ENCODE measurements at regions not wholly inside any gene's neighbourhood (a gene's known extent, or its start where the extent isn't known, plus 50 kb on each side); places are given as distances from the start of the nearest gene placed in this dataset.

- H3K27ac ChIP-seq = no peak overlapping the region
- TF ChIP-seq ZFX (IDR thresholded peaks at IDR 0.05; ENCODE audit: borderline replicate concordance) = no peak
These were observed 872.9 kb upstream of the GJE1 start for GRCh38 chr6:141259807-141260206.

- TF ChIP-seq CTCF (IDR thresholded peaks at IDR 0.05) (no peak), ZFX (IDR thresholded peaks at IDR 0.05; ENCODE audit: borderline replicate concordance) (no peak)
- no peak overlapping the region for H3K27ac ChIP-seq
These were observed 873.6 kb upstream of the GJE1 start for GRCh38 chr6:141259091-141259490.

- no peak overlapping the region for H3K27ac ChIP-seq
- TF ChIP-seq CTCF (IDR thresholded peaks at IDR 0.05) = no peak
- TF ChIP-seq ZFX (IDR thresholded peaks at IDR 0.05; ENCODE audit: borderline replicate concordance) = no peak
These were observed 874.2 kb upstream of the GJE1 start for GRCh38 chr6:141258516-141258915.

- no peak overlapping the region for H3K27ac ChIP-seq
- TF ChIP-seq ZFX (IDR thresholded peaks at IDR 0.05; ENCODE audit: borderline replicate concordance) (no peak), CTCF (IDR thresholded peaks at IDR 0.05) (no peak)
These were observed 878.4 kb upstream of the GJE1 start for GRCh38 chr6:141254336-141254735.

- no peak overlapping the region for H3K27ac ChIP-seq
- no peak for TF ChIP-seq ZFX (IDR thresholded peaks at IDR 0.05; ENCODE audit: borderline replicate concordance)
- TF ChIP-seq CTCF (IDR thresholded peaks at IDR 0.05) = no peak
These were observed 879.7 kb upstream of the GJE1 start for GRCh38 chr6:141252828-141253608.

- H3K27ac ChIP-seq = no peak overlapping the region
- no peak for TF ChIP-seq CTCF (IDR thresholded peaks at IDR 0.05)
- TF ChIP-seq ZFX (IDR thresholded peaks at IDR 0.05; ENCODE audit: borderline replicate concordance) = no peak
These were observed 881.4 kb upstream of the GJE1 start for GRCh38 chr6:141251286-141251685.

- TF ChIP-seq CTCF (IDR thresholded peaks at IDR 0.05) = no peak
- TF ChIP-seq ZFX (IDR thresholded peaks at IDR 0.05; ENCODE audit: borderline replicate concordance) = no peak
- no peak overlapping the region for H3K27ac ChIP-seq
These were observed 884.5 kb upstream of the GJE1 start for GRCh38 chr6:141248021-141248799.
